Fibroblast of gingiva (primary cell): ENCODE measurements at regions not wholly inside any gene's neighbourhood (a gene's known extent, or its start where the extent isn't known, plus 50 kb on each side); places are given as distances from the start of the nearest gene placed in this dataset.

Source experiments
- DNase-seq: peaks from one replicate; pipeline ENCODE4 v3.0.0-alpha.2; 2011; ENCODE audit warnings: low read depth

DNA sequence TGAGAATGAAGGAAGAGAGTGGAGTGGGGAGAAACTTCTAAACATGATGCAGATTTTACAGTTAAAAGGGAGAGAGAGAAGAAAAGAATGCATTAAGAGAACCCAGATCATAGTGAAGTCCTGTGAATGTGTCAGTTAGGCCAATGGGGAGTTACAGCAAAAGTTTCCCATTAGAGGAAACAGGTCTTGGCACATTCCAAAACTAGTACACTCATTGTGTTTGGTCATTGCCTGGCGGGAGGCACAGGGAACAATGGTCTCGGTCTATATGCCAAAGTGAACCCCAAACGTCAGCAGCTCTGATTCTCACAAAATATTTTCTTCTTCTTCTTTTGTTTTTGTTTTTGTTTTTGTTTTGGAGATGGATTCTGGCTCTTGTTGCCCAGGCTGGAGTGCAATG, 284.5 kb upstream of the CTSO start:
- no peak for DNase-seq

DNA sequence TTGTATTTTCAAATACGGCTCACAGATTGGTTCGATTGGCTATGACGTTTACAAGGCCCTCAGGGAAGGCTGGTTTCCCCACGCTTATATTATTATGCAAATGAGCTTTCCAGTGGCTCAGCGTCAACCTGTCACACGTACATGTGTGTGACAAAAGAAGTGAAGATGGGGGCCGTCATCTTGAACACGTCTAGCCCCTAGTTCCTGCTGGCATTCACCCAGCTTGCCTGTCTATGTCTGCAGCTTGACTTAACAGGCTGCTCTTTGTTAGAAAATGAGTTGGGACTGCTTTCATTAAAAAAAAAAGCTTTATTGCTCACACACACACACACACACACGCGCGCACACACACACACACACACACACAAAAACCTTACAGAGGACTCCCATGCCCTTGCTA, 283.6 kb upstream of the CTSO start:
- no peak for DNase-seq

DNA sequence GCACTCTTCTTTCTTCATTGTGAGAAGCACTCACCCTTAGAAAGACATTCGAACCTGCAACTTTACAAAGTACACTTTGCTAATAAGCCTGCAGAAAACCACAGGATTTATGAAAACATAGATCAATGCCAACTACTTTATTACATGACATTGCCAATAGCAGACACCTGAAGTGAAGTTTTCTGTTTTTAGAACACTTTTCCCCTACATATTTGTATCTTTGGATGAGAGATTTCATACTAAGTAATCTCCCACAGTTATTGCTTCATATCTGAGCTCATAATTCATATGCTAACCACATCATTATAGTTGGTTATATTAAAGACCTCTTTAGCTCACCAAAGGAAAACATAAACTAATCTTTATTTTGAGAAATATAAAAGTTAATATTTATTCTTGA, 276.5 kb upstream of the CTSO start:
- peak; percentile 78 for DNase-seq

DNA sequence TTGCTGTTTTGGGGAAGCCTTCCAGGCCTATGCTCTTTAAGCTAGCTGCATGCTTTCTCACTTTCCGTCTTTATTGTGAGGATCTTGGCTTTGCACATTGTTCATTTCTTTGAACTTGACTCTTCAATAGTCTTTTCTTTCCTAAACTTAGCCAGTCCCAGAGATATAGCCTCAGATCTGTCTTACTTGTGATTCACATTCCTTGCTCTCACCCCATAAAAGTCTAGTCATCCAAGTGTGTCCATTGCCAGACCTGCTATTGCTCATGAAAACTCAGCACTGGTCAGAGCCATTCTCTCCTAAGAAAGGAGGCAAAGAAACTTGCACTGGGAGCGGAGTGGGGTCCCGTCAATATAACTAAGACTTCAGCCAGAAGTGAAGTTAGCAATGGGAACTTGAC, 275.0 kb upstream of the CTSO start:
- no peak for DNase-seq

DNA sequence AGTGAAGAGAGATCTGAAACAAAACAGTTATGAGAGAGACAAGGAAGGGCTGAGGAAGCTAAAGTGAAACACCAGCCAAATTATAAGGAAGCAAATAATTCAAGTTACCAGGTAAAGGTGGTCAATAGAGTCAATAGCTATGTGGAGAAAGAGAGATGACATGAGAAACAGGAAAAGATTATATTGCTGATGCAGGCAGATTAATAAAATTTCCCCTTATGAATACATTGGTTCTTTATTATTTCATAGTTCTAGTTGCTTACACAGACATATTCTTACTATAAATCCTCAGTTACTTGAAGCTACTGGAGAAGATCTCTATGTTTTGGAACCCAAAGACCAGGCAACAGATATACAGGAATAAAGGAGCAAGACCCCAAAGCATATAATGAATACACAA, 273.7 kb upstream of the CTSO start:
- DNase-seq = no peak

DNA sequence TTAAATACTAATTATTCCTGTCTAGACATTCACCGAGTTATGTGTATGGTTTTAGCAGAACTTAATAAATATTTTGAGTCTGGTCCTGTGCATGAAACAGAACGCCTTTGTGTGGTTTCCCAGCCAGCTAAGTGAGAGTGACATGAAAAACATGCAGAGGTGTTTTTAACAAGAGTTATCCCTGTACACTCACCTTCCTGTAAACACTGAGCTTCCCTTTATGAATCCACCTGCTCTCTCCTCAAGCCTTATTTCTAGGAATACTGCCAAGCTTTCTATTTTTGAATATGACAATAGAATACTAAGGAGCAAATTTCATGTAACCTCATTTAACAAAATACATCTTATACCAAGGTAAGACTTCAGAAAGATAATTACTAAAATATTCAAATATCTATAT, 270.3 kb upstream of the CTSO start:
- DNase-seq = no peak

DNA sequence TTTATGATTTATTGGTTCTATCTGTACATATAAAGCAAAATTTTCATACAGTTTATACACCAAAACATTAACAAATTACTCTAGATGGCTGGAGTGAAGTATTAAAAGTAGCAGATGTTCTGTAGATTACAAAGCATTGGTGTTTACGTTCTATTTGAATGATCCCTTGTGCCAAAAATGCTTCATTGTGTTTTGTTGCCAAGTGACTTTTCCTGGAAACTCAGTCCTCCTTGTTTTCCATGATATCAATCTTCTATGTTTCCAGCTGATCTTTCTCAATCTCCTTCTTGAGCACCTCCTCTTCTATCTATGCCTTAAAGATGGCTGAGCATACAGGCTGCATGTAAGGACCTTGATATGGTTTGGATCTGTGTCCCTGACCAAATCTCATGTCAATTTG, 263.6 kb upstream of the CTSO start:
- peak; percentile 9 for DNase-seq

DNA sequence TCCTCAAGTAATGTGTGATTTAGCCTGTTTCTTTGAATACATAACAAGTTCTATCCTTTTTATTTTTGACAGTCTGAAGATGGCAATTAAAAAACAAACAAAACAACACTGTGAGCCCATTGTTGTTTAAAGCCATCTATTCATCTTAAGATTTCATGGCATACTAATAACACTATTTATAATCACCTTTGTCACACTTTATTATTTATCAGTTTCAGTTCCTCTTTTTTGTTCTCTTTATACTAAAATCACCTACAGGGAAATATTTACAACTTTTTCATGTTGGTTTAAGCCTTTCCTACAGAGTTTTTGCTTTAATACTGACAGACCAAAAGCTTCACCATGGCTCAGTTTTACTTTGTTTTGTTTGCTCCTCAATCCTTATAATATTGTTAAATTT, 247.4 kb upstream of the CTSO start:
- no peak for DNase-seq

DNA sequence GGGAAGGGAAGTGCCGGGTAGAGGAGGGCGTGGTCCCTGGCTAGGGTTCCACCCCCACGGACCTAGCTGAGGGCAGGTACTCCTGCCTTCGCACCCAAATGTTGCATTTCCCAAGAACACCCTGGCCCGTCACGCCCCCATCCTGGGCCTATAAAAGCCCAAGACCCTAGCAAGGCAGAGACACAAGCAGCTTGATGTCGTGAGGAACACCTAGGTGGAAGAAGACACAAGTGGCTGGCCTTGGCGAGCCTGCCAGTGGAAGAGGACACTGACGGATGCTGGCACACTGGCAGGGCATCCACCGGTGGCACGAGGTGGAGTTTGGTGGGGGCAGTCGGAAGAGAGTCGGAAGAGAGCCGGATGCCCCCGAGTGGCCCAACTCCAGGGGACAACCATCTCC, 244.8 kb upstream of the CTSO start:
- no peak for DNase-seq

DNA sequence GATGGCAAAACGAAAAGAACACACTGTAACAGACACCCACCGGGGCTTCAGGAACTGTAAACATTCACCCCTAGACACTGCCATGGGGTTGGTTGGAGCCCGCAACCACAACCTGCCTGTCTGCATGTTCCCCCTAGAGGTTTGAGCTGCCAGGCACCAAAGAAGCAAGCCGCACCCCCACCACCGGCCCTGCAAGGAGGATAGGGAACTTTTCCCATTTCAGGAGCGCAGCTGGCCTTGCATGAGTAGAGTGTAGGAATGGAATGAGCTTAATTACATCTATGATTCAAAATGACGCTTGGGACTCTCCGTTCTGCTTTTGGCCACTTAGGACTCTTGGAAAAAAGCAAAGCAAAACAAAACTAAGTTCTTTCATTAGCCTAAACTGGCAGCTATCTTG, 243.6 kb upstream of the CTSO start:
- no peak for DNase-seq

DNA sequence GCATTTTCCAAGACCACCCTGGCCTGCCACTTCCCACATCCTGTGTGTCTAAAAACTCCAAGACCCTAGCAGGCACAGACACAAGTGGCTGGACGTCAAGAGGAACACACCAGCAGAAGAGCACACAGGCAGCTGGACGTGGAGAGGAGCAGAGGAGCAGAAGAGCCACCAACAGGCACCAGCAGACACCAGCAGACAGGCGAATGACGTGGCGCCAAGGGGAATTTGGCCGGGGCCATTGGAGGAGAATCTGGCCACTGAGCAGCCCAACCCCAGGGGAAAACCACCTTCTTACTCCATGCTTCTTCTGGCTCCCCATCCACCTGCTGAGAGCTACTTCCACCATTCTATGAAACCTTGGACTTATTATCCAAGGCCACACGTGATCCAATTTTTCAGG, 243.1 kb upstream of the CTSO start:
- DNase-seq = no peak

DNA sequence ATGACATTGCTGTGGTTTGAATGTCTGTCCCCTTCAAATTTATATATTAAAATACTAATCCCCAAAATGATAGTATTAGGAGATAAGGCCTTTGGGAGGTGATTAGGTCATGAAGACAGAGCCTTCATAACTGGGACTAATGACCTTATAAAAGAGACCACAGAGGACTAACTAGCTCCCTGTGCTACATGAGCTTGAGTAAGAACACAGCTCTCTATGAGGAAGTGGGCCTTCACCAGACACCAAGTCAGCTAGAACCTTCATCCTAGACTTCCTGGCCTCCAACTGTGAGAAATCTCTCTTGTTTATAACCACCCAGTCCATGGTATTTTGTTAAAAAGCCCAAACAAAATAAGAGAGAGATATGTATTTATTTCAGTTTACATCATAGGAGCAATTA, 242.2 kb upstream of the CTSO start:
- DNase-seq = no peak

DNA sequence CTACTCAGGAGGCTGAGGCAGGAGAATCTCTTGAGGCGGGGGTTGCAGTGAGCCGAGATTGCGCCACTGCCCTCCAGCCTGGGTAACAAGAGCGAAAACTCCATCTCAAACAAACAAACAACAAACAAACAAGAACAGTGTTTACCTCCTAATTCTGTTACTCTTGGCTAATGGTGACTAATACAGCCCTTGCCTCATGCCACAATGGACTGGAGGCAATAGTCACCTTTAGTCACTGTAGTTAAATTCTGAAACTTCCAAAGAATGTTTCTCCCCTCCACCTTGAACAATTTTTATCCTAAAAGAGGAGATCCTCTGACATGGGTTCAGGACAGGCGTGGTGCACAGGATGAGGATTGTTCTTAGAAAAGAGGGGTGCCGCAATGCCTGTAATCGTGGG, 241.2 kb upstream of the CTSO start:
- no peak for DNase-seq

DNA sequence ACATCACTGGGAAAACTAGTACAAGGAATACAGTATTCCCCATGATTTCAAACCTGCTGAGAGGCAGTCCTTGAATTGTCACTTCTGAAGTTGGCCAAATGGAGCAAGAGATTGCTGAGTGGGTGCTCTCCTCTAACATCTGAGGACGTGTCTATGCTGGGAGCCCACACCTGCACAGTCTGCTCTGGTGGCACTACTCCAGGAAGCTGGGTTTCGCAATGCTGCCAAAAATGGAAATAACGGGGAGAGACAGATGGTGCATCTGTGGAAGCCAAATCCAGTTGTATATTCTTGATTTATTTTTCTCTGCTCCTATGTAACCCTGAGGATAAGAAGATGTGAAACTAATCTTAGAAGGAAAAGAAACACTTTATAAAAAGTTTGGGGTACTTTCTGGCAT, 240.1 kb upstream of the CTSO start:
- DNase-seq = no peak

DNA sequence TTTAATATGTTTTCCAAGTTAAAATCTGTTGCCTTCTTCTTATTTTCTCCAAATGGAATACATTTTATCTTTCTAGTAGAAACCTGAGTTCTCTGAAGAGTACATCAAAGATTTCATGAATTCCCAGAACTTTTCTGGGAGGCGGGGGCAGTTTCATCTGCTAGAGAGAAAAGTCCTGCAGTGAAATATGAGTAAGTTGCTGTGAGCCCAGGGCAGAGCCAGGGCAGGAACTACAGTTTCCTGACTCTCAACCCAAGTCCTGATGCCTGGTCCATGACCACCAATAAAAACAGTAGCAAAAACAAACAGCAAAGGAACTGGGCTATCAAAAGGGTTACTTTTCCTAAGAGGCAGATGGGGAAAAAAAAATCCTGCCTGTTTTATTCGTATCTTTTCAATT, 239.4 kb upstream of the CTSO start:
- no peak for DNase-seq

DNA sequence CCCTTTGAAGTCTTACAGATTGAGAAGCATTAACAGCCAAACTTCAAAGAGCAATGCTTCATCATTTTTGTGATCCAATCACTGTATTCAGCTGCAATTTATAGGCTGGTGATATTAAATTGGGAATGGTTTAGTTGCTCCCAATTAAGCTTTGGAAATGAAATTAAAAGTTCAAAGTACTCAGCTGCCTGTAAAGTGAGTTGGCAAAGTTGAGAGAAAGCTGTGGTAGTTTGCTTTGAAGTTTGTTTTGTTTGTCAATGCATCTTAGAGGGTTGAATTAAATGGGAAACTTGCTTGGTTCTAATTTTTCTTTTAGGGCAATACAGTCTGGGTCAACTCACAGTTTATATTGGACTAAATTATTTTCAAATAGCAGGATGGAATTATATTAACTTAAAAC, 238.4 kb upstream of the CTSO start:
- no peak for DNase-seq

DNA sequence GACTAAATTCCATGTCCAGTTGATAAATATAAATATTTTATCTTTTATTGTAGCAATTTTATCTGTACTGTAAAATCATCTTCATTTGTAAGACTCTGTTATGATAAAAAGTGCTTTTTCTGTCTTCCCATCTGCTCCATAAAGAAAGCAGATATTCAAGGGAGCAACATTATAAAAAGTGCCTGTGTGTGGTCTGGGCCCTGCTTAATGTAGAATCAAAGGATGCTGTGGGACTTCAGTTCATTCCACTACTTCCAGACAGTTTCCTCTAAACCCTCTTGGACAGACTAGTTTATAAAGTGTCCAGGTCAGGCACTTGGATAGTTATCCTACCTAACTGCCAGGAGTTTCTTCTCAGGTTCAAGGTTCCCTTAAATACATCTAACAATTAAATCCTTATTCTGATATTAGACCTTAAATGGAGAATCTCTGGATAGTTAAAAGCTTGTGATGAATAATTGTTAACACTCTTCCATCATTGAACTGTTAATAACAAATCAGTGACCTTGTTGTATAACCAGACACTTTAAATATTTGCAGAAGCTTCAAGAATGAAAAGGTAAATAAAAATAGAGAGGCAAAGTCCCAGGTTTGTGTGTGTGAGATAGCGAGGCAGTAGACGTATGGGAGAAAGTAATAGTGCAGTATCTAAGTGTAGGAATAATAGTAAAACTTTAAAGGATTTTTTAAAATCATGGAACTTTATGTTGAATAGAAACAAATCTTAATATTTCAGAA, 237.5 kb upstream of the CTSO start:
- DNase-seq = no peak

DNA sequence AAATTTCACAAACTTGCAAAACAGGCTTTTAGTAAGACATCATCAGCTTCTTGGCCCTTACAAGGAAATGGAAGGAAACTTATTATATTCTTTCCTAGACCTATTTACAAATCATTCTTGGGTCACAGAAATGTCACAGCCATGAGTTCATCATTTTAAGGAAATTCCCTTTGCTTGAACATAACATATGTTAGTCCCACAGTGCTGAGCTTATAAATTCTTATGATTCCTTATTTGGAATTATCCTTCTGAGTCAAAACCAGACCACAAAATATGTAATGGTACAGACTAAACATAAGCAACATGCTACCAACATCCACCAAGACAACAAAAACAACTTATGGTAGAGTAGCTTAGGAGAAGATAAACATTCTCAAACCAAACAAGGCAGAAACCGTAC, 236.9 kb upstream of the CTSO start:
- peak; percentile 48 for DNase-seq

DNA sequence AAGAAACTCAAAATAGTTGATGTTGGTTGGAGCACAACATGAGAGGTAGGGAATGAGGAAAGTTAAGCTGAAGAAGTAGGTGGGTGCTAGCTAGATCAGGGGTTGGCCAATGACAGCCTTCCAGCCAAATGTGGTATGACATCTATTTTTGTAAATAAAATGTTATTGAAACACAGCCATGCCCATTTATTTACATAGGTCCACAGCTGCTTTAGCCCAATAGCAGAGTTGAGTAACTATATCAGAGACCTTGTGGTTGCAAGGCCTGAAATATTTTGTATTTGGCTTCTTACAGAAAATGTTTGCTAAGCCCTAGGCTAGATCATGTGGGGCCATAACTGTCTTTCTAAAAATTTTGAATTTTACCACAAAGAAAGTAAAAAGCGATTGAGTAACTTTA, 234.9 kb upstream of the CTSO start:
- peak; percentile 54 for DNase-seq

DNA sequence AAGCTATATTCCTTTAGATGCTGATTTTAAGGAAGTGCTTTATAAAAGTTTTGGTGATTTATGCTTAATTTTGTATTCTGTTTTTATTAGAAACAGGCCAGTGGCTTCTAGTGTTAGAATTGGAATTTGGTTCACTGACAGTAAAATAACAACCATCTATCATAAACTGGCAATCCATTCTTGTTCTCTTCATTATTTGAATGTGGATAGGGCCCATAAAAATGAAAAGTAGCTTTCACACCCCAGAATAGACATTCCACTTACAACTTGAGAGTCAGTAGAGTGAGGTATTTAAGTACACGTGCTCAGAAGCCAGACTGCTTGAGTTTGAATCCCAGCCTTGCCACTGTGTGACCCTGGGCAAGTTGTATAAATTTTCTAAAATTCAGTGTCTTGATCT, 232.4 kb upstream of the CTSO start:
- no peak for DNase-seq

DNA sequence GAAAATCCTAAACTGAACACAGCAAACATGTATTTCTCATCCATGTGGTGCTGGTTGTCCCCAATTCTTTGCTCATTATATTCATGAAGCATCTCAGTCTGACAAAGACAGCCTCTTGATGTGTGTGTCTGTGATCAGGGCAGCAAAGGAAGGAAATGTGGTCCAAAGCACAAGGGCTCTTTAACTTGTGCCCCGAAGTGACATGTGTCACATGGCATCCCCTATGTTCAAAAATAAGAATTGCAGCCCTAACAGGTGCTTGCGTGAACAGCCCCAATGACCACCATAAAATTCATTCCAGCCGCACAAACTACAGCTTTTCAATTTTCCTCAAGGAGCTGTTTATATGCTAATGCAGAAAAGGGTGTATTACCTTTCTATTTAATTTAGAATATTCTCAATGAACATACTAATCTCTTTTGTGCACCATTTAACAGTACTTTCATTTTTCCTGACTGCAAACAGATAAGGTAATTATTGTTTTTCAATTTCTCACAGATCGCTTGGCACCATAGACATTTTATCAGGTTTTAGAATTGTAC, 231.9 kb upstream of the CTSO start:
- no peak for DNase-seq

DNA sequence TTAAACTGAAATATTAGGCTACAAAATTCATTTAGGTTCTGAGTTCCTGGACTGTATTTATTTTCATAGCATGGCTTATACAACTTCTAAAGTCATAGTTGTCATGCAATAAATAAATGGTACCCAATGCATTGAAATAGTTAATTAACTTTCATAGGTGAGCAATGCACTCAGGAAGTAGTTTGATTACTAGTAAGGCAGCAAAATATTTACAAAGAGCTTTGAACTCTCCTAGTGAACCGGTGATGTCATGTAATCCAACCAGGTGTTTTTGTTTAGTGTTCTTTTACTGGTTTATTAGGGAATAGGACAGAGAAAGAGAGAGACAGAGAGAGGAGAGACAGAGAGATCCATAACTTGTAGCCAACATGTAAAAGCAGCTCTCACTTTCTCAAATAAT, 228.6 kb upstream of the CTSO start:
- no peak for DNase-seq

DNA sequence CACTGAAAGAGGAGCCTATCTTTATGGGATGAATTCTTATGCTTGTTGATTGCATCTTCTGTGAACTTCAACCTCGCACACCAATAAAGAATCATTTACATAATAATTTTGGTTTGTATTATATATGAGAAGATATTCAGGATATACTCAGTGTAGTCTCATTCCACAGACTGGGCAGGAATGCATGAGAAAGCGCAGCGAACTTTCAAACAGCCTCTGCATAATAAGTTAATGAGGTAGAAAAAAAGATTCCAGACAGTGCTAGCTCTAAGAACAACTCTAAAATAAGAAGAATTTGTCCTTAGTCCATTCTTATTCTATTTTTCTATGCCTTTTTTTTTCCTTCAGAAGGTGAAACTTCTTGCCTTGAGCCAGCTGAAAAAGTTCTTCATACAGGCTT, 224.3 kb upstream of the CTSO start:
- DNase-seq = no peak

DNA sequence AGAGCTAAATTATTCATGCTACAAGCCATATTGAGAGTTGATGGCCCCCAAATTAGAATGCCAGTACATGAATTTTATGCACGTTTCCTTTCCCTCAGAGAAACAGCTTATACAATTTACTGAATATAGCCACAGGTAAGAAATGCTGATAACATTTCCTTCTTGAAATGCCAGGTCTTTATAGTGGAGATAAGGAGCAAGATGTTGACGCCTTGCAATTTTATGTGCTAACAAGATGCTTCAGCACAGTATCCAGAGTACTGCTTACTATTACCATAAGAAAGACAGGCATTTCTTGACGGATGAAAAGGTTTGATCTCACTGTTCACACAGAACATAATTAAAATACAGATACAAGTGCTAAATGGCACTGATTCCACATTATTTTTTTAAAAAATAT, 223.2 kb upstream of the CTSO start:
- no peak for DNase-seq

DNA sequence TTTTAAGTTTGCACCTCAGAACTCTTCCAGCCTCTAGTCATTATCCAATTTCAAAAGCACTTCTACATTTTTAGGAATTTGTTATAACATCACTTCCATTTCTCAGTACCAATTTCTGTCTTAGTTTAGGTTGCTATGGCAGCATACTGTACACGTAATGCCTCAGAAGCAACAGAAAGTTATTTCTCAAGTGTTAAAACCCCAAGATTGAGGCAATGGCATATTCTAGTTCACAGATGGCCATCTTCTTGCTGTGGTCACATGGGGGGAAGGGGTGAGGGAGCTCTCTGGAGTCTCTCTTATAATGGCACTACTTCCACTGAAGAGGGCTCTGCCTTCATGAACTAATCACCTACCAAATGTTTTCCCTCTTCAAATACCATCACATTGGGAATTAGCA, 220.3 kb upstream of the CTSO start:
- no peak for DNase-seq
